SKM-1 (cell line): ENCODE measurements at regions not wholly inside any gene's neighbourhood (a gene's known extent, or its start where the extent isn't known, plus 50 kb on each side); places are given as distances from the start of the nearest gene placed in this dataset.

Experiments
- DNase-seq: peaks from one replicate; lab custom pipeline; 2025; ENCODE audit not compliant: unreplicated experiment; lab: John Stamatoyannopoulos, UW

DNA sequence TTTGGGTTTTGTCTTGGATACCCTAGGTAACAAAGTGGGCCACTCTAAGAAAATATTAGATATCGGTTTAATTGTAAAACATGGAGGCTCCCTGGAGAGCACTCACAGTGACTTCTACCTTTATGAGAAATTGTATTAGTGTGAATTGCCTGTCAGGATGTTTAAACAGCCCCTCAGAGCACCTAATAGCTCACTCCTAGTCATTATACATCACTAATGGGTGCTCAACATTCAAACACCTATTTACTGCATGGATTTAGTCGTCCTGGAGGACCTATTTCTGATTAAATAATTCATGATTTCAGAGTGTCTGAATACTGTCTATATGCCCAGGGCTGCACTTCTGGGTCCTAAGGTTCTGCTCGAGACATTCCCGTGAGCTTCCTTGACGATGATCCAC, 430.2 kb upstream of the EEF2KMT start:
- DNase-seq = no peak

DNA sequence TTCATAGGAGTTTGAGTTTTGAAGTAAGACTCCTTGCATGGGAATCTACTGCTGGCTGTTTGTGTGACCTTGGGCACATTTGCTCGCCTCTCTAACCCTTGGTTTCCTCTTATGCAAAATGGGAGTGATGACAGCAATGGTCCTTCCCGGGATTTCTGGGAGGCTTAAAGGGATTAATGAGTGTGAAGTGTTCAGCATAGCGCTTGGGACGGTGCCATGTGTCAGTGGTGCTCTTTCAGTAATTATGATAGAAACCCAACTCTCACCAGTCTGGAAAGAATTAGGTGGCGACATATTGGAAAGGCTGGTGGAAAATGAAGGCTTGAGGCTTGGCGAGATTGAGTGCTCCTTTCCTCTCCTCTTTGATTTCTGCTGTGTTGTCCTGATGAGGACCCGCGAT, 429.2 kb upstream of the EEF2KMT start:
- DNase-seq = no peak

- no peak for DNase-seq
These were observed 426.2 kb upstream of the EEF2KMT start for GRCh38 chr16:5523829-5524228.

DNA sequence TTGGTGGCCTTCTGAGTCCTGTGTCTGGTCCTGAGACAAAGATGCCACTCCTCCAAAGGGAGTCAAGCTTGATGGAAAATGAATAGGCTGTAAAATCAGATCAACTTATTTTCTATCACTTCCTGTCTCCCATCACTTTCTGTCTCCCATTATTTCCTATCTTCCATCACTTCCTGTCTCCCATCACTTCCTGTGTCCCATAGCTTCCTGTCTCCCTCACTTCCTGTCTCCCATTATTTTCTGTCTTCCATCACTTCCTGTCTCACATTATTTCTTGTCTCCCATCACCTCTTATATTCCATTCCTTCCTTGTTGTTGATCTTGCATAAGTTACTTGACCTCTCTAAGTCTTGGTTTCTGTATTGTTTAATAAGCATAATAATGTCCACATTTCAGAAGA, 418.5 kb upstream of the EEF2KMT start:
- no peak for DNase-seq

DNA sequence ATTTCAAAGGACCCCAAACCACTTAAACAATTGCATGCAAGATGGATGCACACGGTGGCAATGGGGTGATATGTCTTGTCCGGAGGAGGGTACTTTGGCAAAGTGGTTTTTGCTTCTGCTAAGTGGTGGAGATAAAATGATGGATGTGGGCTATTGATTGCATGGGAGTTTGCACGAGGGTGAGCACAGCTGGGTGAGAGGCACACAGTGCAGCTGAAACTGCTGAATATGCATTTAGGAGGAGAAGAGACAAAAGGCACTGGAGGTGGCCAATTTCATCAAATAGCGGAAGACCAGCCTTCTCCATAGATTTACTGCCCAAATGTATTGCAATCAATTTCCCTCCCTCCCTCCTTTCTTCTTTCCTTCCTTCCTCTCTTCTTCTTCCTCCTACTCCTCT, 414.4 kb upstream of the EEF2KMT start:
- no peak for DNase-seq

- DNase-seq = no peak
These were observed 413.3 kb upstream of the EEF2KMT start for GRCh38 chr16:5510819-5511370.

GRCh38 chr16:5509794-5510193, 412.2 kb upstream of the EEF2KMT start:
- DNase-seq = no peak

DNA sequence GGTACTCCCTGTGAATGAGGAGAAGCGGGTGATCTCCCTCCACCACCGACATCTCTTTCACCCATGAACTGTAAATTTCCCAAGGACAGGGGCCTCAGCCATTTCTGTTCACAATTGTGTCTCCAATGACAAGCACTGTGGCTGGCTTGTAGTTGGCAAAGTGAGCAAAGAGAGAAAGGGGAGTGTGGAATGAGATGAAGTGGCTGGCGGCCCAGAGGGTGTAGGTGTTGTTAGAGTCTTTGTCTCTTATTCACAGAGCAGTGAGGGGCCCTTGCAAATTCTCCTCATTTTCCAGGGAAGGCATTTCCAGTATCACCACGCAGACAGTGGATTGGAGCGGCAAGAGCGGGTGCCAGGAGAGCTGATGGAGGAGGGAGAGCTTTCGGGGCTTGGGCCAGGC, 411.7 kb upstream of the EEF2KMT start:
- no peak for DNase-seq

- DNase-seq = no peak
These were observed 410.8 kb upstream of the EEF2KMT start for GRCh38 chr16:5508371-5508770.

DNA sequence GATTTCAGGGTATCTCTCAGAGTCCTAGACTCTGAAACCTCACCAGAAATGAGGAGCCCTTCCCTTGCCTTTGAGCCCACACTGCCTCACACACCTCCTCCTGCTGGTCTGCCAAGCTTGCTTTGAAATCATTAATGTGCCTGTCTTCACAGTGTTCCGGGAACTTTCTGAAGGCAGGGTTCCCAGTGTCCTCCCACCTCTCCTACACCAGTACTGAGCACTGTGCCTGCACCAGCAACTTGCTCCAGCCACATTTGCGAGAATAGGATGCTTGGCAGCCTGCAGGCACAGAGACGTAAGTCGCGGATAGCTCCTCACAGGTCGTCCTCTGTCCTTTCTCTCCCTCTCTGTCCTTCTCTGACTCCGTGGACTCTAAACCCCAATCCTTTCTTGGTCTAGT, 408.4 kb upstream of the EEF2KMT start:
- DNase-seq = no peak

DNA sequence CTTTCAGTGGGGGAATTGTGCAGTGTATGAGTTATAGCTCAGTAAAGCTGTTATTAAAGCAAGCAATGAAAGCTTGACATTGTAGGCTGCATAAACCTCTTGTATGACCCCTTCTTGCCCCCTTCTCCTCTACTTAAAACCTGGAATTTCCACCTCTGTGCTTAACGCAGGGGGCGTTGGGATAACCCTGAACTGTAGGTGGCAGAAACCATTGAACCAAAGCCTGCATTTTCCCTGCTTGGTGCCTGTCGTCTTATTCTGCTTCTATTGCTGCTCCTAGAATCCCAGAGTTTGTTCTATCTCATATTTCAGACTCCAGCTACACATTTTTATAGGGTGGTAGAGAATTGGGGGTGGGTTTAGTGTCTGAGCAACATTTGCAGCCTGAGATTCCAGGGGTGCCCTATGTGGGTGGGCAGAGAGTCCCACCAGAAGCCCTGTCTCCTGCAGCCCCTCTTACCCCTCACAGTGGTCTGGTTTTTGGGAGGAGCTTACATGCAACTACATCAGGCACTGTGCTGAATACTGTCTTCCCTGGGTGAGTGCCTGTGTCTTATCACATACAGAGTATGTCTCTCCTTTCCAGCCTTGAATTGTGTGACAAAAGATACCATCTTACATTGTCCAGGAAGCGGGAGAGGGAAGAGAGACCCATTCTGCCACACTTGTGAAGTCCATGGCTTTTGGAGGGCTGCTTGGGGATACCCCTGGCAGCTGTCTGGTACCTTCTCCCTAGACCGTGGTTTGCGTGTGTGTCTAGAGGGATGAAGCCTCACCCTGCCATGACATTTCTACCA, 407.7 kb upstream of the EEF2KMT start:
- DNase-seq = no peak

DNA sequence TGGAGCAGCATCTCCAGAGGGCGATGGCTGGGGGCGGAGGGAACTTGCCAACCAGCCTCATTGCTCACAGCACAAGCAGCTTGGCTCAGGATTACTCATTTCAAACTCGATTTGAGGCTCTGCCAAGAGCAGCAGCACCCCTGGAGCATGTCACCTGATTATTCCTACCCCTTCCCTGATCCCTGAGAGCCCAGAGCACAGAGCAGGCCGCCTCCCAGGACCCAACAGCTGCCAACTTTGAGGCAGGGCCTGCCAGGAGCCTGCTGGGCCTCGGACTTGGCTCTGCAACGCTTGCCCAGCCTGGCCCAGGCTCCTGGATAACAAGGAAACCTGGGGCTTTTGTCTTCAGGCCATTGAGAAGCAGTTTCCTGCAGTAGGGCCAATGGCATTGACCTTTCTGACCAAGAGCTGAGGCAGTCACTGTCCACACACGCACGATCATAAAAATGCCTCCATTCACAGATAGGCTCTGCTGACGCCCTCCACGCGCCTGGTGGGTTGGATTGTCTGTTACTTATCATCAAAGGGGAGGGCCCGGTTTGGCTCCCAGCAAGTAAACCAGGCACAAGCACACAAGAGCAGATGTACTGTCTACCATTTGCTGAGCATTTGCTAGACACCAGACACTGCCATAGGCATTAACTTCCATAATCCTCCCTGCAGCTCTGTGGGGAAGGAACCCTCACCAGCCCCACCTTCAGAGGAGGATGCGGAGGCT, 406.6 kb upstream of the EEF2KMT start:
- DNase-seq = no peak

GRCh38 chr16:5502944-5503343, 405.3 kb upstream of the EEF2KMT start:
- DNase-seq = no peak

GRCh38 chr16:5502467-5502869, 404.9 kb upstream of the EEF2KMT start:
- no peak for DNase-seq

- no peak for DNase-seq
These were observed 402.9 kb upstream of the EEF2KMT start for GRCh38 chr16:5500526-5500925.

- no peak for DNase-seq
These were observed 401.0 kb upstream of the EEF2KMT start for GRCh38 chr16:5498562-5498961.

DNA sequence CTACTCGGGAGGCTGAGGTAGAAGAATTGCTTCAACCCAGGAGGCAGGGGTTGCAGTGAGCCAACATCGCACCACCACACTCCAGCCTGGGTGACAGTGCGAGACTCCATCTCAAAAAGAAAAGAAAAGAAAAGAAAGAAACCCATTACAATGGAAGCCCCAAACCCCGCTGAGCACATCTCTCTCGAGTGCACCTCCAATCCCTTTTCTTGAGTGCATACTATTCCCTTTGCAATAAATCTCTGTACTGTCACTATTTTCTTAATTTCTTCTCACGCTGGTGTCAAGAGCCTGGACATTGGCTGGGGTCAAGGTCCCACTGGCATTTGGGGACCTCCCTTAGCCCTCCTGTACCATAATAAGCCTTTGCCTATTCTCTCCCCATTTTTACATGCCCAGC, 398.4 kb upstream of the EEF2KMT start:
- no peak for DNase-seq

- DNase-seq = no peak
These were observed 392.9 kb upstream of the EEF2KMT start for GRCh38 chr16:5490499-5490898.

DNA sequence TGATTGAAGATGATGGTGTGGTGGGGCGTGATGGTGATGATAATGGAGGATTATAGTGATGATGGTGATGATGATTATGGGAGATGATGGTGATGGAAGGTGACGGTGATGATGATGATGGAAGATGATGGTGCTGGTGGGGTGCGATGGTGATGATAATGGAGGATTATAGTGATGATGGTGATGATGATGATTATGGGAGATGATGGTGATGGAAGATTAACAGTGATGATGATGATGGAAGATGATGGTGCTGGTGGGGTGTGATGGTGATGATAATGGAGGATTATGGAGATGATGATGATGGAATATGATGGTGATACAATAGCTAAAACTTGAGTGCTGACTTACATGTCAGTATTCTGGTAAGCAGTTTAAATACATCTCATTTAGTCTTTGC, 391.0 kb upstream of the EEF2KMT start:
- no peak for DNase-seq

DNA sequence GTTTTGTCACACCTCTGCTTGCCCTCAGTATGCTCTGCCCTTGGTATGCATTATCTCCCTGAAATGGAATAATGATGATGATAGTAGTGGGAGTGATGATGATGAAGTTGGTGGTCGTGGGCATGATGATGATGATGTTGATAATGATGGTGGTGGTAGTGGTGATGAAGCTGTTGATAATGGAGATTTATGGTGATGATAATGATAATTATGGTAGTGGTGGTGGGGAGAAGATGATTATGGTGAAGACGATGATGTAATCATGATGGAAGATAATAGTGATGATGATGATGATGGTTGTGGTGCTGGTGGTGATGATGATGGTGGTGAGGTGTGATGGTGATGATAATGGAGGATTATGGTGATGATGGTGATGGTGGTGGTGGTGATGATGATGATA, 390.1 kb upstream of the EEF2KMT start:
- DNase-seq = no peak

- no peak for DNase-seq
These were observed 384.7 kb upstream of the EEF2KMT start for GRCh38 chr16:5482256-5482655.

- no peak for DNase-seq
These were observed 383.0 kb upstream of the EEF2KMT start for GRCh38 chr16:5480431-5481195.
